GM10248 (cell line): ENCODE measurements at regions not wholly inside any gene's neighbourhood (a gene's known extent, or its start where the extent isn't known, plus 50 kb on each side); places are given as distances from the start of the nearest gene placed in this dataset.

Experiments used
- CTCF ChIA-PET: fragments of 300-600 bp; sonication (Branson Sonifier 250); formaldehyde crosslinking; extraction: SDS; loops from one replicate; lab custom pipeline; 2021; ENCODE audit warnings: antibody characterized with exemption; lab: Yijun Ruan, JAX
- POLR2A ChIA-PET: fragments of 350-650 bp; sonication (Branson Sonifier 250); formaldehyde crosslinking; extraction: SDS; loops from one replicate; lab custom pipeline; 2020; ENCODE audit warnings: antibody characterized with exemption; lab: Yijun Ruan, JAX
- DNase-seq: peaks from one replicate; pipeline ENCODE4 v3.0.0; 2012; ENCODE audit errors: extremely low spot score
- CTCF ChIP-seq: IDR thresholded peaks from 2 replicates; pipeline ENCODE4 v1.5.1; 2012; ENCODE audit warnings: mild to moderate bottlenecking, low read depth; ENCODE audit errors: extremely low read depth, missing control alignments, control extremely low read depth

- POLR2A ChIA-PET = no interaction called here
- TF ChIP-seq CTCF = no peak
- no peak for DNase-seq
- CTCF ChIA-PET = no interaction called here
These were observed 275.9 kb downstream of the CDCA7 start for GRCh38 chr2:173630425-173631126.

- DNase-seq = no peak
- ChIA-PET POLR2A (no interaction called here), CTCF (no interaction called here)
- TF ChIP-seq CTCF = no peak
These were observed 276.4 kb downstream of the CDCA7 start for GRCh38 chr2:173631127-173631460.

- CTCF ChIA-PET = no interaction called here
- TF ChIP-seq CTCF = no peak
- POLR2A ChIA-PET = no interaction called here
- no peak for DNase-seq
These were observed 289.5 kb downstream of the CDCA7 start for GRCh38 chr2:173644146-173644545.

- CTCF ChIA-PET = interaction anchor here (1.6 kb wide), 1 partner anchor 103 kb away, joined by 5 read pairs; no protein-coding TSS in a partner anchor
- DNase-seq = no peak
- POLR2A ChIA-PET = no interaction called here
- no peak for TF ChIP-seq CTCF
These were observed 293.1 kb downstream of the CDCA7 start for GRCh38 chr2:173647681-173648311.

- no peak for TF ChIP-seq CTCF
- DNase-seq = no peak
- ChIA-PET CTCF (interaction anchor here (1.6 kb wide), 1 partner anchor 104 kb away, joined by 5 read pairs; no protein-coding TSS in a partner anchor), POLR2A (no interaction called here)
These were observed 294.1 kb downstream of the CDCA7 start for GRCh38 chr2:173648816-173649215.

- TF ChIP-seq CTCF = no peak
- CTCF ChIA-PET = interaction anchor here (1.1 to 1.6 kb wide), 2 partner anchors 9 to 104 kb away, joined by 3 to 5 read pairs; no protein-coding TSS in a partner anchor
- DNase-seq = no peak
- POLR2A ChIA-PET = no interaction called here
These were observed 295.0 kb downstream of the CDCA7 start for GRCh38 chr2:173649527-173650219.
